ENCODE measurements at regions not wholly inside any gene's neighbourhood (a gene's known extent, or its start where the extent isn't known, plus 50 kb on each side); places are given as distances from the start of the nearest gene placed in this dataset.

DNA sequence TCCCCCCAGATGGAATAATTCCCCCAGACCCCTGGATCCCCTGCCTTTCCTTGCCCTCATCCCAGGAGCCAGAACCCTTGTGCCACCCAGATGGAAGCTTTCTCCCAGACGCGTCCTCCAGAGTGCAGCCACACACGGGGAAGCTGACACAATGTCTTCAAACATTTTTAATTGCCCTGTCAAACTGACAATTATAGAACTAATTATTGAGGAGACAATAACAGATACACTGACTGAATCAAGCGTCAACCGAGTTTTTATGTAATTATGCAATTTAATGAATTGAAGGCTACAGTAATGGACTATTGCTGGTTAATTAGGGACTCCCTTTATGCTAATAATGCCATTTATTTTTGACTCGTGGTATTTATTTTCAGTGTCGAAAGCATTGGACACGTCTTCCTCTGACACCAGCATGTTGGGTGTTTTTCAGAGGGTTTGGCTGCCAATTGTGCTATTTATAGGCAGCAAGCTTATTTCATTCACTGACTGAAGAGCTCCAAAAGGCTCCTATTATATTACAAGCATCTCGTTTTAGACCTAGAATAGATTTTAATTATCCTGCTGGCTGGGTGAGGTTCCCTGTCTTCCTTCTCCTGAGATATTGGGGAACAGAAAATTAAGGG, 298.2 kb upstream of the C16orf82 start:
- Histone ChIP-seq H3K4me3 (ENCODE audit: low read depth, low read length) (no peak overlapping the region), H3K27me3 (ENCODE audit: control insufficient read depth, insufficient read depth, low read length) (no peaks in the 10 kb centered on the region; the same call in 1 of the 2 replicates), H3K36me3 (ENCODE audit: control insufficient read depth, insufficient read depth, low read length) (no peaks in the 10 kb centered on the region), H3K4me1 (ENCODE audit: control insufficient read depth, insufficient read depth, low read length) (no peaks in the 10 kb centered on the region), H3K9me3 (ENCODE audit: control insufficient read depth, insufficient read depth, low read length) (no peaks in the 10 kb centered on the region), H3K27ac (ENCODE audit: low read depth, low read length) (no peak overlapping the region), H3K9ac (ENCODE audit: low read depth, low read length) (no peak overlapping the region)

DNA sequence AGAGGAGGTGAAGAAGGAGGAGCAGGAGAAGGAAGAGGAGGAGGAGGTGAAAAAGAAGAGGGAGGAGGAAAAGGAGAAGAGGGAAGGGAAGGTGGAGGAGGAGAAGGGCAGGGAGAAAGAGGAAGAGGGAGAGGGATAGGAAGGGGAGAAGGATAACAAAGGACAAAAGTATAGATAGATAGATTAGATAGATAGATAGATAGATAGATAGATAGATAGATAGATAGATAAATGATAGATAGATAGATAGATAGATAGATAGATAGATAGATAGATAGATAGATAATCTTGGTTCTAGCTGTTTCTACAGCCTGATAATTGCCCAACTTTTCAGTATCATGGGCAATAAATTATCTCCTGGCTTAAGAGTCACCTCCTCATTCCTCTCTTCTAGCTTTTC, 296.2 kb upstream of the C16orf82 start:
- no peaks in the 10 kb centered on the region for H3K4me1 ChIP-seq (ENCODE audit: control insufficient read depth, insufficient read depth, low read length)
- no peak overlapping the region for H3K4me3 ChIP-seq (ENCODE audit: low read depth, low read length)
- no peak overlapping the region for H3K27ac ChIP-seq (ENCODE audit: low read depth, low read length)
- no peaks in the 10 kb centered on the region for H3K36me3 ChIP-seq (ENCODE audit: control insufficient read depth, insufficient read depth, low read length)
- no peaks in the 10 kb centered on the region for H3K9me3 ChIP-seq (ENCODE audit: control insufficient read depth, insufficient read depth, low read length)
- no peak overlapping the region for H3K9ac ChIP-seq (ENCODE audit: low read depth, low read length)
- H3K27me3 ChIP-seq (ENCODE audit: control insufficient read depth, insufficient read depth, low read length), result no peaks in the 10 kb centered on the region; the same call in 1 of the 2 replicates

DNA sequence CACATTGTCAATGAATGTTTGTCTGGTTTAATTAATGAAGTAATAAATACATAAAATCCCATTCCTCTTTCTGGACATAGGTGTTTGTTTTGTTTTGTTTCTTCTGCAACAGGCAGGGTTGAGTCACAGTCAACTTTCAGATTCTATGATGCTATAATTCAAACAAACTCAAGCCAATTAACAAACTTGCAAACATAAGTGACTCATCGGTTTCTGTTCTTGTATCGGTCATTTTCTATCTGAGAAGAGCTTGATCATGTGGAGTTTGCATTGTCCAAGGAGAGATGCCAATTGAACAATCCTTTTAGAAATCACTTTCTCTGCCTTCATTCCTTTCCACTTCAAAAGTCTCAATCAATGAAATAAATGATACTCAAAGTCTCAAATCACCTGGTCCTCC, 294.2 kb upstream of the C16orf82 start:
- Histone ChIP-seq H3K27me3 (ENCODE audit: control insufficient read depth, insufficient read depth, low read length) (no peaks in the 10 kb centered on the region; the same call in 1 of the 2 replicates), H3K27ac (ENCODE audit: low read depth, low read length) (no peak overlapping the region), H3K4me1 (ENCODE audit: control insufficient read depth, insufficient read depth, low read length) (no peaks in the 10 kb centered on the region), H3K9me3 (ENCODE audit: control insufficient read depth, insufficient read depth, low read length) (no peaks in the 10 kb centered on the region), H3K4me3 (ENCODE audit: low read depth, low read length) (no peak overlapping the region), H3K9ac (ENCODE audit: low read depth, low read length) (no peak overlapping the region), H3K36me3 (ENCODE audit: control insufficient read depth, insufficient read depth, low read length) (no peaks in the 10 kb centered on the region)

DNA sequence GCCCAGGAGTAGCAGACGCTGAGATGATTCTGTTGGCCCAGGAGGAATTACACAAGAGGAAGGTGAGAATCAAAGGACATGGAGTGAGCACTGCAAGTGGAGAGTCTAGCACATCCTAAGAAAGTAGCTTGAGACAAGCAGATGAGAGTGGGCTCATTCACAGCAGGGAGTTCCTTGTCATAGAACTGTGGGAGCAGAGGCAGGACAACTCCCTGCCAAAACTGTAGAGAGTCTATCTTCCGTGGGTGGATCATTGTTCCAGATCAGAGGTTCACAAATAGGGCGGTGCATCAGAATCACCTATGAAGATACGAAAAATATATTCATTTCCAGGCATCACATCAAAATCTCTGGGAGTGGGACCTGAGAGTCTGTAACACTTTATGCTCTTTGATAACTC, 288.9 kb upstream of the C16orf82 start:
- Histone ChIP-seq H3K27me3 (ENCODE audit: control insufficient read depth, insufficient read depth, low read length) (no peaks in the 10 kb centered on the region; the same call in 1 of the 2 replicates), H3K36me3 (ENCODE audit: control insufficient read depth, insufficient read depth, low read length) (no peaks in the 10 kb centered on the region), H3K4me3 (ENCODE audit: low read depth, low read length) (no peak overlapping the region), H3K4me1 (ENCODE audit: control insufficient read depth, insufficient read depth, low read length) (no peaks in the 10 kb centered on the region), H3K27ac (ENCODE audit: low read depth, low read length) (no peak overlapping the region), H3K9ac (ENCODE audit: low read depth, low read length) (no peak overlapping the region), H3K9me3 (ENCODE audit: control insufficient read depth, insufficient read depth, low read length) (no peaks in the 10 kb centered on the region)

DNA sequence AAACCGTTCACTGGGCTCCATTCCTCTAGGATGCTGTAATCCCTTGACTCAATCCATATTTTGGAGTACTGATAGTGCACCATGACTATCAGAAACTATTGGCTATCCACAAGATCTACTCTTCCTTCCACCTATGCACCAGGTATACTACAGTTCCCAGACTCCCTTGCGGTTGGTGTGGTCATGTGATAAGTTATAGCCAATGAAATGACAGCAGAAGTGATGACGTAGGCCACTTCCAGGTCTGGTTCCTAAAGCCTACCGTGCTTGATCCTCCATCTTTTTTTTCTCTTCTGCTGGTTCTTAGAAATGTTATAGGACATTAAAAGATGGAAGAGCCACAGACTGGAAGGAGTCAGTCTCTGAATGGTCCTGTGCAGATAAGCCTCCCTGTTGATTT, 278.8 kb upstream of the C16orf82 start:
- no peaks in the 10 kb centered on the region for H3K4me1 ChIP-seq (ENCODE audit: control insufficient read depth, insufficient read depth, low read length)
- H3K27ac ChIP-seq (ENCODE audit: low read depth, low read length), result no peak overlapping the region
- no peak overlapping the region for H3K4me3 ChIP-seq (ENCODE audit: low read depth, low read length)
- no peaks in the 10 kb centered on the region for H3K36me3 ChIP-seq (ENCODE audit: control insufficient read depth, insufficient read depth, low read length)
- H3K9ac ChIP-seq (ENCODE audit: low read depth, low read length), result no peak overlapping the region
- no peaks in the 10 kb centered on the region for H3K27me3 ChIP-seq (ENCODE audit: control insufficient read depth, insufficient read depth, low read length)
- H3K9me3 ChIP-seq (ENCODE audit: control insufficient read depth, insufficient read depth, low read length), result 0 out of 2 replicates have a peak, but pooled peaks cover 4% of the 10 kb centered on the region

DNA sequence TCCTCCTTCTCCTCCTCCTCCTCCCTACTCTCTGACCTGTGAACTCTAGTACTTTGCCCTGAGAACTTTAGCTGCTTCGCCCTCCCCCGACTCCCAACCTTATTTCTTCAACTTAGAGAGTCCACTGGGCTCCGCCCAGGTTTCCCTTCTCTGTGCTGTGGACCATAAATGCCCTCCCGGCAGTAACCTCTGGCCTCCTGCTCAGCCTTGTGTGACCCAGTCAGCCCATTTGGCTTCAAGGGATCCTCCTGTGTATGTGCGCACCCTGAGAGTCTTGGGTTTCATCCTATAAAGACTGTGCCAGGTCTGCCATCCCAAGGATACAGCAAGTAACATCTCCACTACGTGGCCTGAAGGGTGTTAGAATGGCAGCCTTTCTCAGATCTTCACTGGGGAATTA, 275.6 kb upstream of the C16orf82 start:
- Histone ChIP-seq H3K27me3 (ENCODE audit: control insufficient read depth, insufficient read depth, low read length) (no peaks in the 10 kb centered on the region), H3K4me3 (ENCODE audit: low read depth, low read length) (no peak overlapping the region), H3K9me3 (ENCODE audit: control insufficient read depth, insufficient read depth, low read length) (0 out of 2 replicates have a peak, but pooled peaks cover 4% of the 10 kb centered on the region), H3K4me1 (ENCODE audit: control insufficient read depth, insufficient read depth, low read length) (no peaks in the 10 kb centered on the region), H3K36me3 (ENCODE audit: control insufficient read depth, insufficient read depth, low read length) (no peaks in the 10 kb centered on the region), H3K27ac (ENCODE audit: low read depth, low read length) (no peak overlapping the region), H3K9ac (ENCODE audit: low read depth, low read length) (no peak overlapping the region)

DNA sequence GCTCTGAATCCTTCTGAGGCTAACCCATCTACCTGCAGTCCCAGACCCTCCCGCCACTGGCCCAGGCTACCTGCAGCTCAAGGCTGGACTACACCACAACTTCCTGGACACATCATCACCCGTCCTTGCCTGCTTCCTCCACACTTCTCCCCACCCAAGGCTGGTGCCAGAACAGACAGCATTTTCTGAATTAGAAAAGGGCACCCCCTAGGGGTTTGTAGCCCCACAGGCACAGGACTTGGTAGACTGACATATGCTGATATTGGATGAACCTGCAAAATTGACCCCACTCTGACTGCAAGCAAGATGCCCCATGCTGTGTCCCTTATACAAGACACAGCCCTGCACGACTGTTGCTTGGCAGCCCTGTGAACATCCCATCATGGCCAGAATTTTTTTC, 271.5 kb upstream of the C16orf82 start:
- Histone ChIP-seq H3K4me1 (ENCODE audit: control insufficient read depth, insufficient read depth, low read length) (no peaks in the 10 kb centered on the region), H3K9me3 (ENCODE audit: control insufficient read depth, insufficient read depth, low read length) (no peaks in the 10 kb centered on the region), H3K9ac (ENCODE audit: low read depth, low read length) (no peak overlapping the region), H3K27ac (ENCODE audit: low read depth, low read length) (no peak overlapping the region), H3K36me3 (ENCODE audit: control insufficient read depth, insufficient read depth, low read length) (no peaks in the 10 kb centered on the region), H3K4me3 (ENCODE audit: low read depth, low read length) (no peak overlapping the region), H3K27me3 (ENCODE audit: control insufficient read depth, insufficient read depth, low read length) (no peaks in the 10 kb centered on the region)

DNA sequence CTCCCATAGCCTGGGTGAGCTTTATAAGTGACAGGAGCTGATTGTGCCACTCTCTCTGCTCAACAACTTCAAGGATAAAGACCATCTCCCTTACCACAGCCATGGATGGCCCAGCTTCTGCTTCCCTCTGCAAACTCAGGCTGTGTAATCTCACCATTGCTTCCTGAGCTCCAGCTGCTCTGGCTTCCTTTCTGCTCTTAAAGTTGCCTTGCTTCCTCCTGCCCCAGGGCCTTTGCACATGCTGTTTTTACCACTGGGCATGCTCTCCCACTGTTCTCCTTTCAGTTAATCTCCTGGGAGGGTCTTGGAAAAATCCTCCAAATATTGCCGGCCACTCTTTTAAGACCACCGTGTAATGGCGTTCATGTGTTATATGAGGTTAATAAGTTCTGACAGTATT, 265.1 kb upstream of the C16orf82 start:
- H3K9ac ChIP-seq (ENCODE audit: low read depth, low read length), result no peak overlapping the region
- H3K9me3 ChIP-seq (ENCODE audit: control insufficient read depth, insufficient read depth, low read length), result no peaks in the 10 kb centered on the region
- H3K4me3 ChIP-seq (ENCODE audit: low read depth, low read length), result no peak overlapping the region
- H3K27me3 ChIP-seq (ENCODE audit: control insufficient read depth, insufficient read depth, low read length), result no peaks in the 10 kb centered on the region
- no peaks in the 10 kb centered on the region for H3K36me3 ChIP-seq (ENCODE audit: control insufficient read depth, insufficient read depth, low read length)
- no peaks in the 10 kb centered on the region for H3K4me1 ChIP-seq (ENCODE audit: control insufficient read depth, insufficient read depth, low read length)
- H3K27ac ChIP-seq (ENCODE audit: low read depth, low read length), result no peak overlapping the region

DNA sequence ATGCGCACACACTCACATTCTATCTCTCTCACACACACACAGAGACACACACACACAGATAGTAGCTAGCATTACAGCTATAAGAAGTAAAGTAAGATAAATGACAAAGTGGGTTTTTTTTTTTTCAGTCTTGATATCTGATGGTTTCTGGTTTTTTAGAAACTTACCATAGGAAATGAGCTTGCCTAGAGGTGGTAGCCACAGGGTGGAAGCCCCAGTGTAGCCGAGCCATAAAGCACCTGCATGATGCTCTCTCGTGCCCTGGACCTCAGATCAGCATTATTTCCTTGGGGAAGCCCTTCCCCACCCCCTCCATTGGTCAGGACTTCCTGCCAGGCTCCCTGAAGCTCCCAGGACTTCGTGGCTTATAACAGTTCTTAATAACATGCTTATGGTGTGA, 264.3 kb upstream of the C16orf82 start:
- Histone ChIP-seq H3K4me1 (ENCODE audit: control insufficient read depth, insufficient read depth, low read length) (no peaks in the 10 kb centered on the region), H3K9ac (ENCODE audit: low read depth, low read length) (no peak overlapping the region), H3K27me3 (ENCODE audit: control insufficient read depth, insufficient read depth, low read length) (no peaks in the 10 kb centered on the region), H3K36me3 (ENCODE audit: control insufficient read depth, insufficient read depth, low read length) (no peaks in the 10 kb centered on the region), H3K27ac (ENCODE audit: low read depth, low read length) (no peak overlapping the region), H3K4me3 (ENCODE audit: low read depth, low read length) (no peak overlapping the region), H3K9me3 (ENCODE audit: control insufficient read depth, insufficient read depth, low read length) (no peaks in the 10 kb centered on the region)

DNA sequence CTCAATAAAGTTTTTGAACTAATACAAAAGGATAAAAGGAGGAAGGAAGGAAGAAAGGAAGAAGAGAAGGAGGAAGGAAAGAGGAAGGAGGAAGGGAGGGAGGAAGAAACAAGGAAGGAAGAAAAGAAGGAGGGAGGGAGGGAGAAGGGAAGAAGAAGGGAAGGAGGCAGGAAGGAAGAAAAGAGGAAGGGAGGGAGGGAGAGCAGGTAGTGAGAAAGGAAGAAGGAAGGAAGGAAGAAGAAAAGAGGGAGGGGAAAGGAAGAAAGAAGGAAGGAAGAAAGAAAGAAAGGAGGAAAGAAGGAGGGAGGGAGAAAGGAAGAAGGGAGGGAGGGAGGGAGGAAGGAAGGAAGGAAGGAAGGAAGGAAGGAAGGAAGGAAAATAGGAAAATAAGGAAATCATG, 263.8 kb upstream of the C16orf82 start:
- Histone ChIP-seq H3K4me3 (ENCODE audit: low read depth, low read length) (no peak overlapping the region), H3K9me3 (ENCODE audit: control insufficient read depth, insufficient read depth, low read length) (no peaks in the 10 kb centered on the region), H3K9ac (ENCODE audit: low read depth, low read length) (no peak overlapping the region), H3K4me1 (ENCODE audit: control insufficient read depth, insufficient read depth, low read length) (no peaks in the 10 kb centered on the region), H3K27ac (ENCODE audit: low read depth, low read length) (no peak overlapping the region), H3K27me3 (ENCODE audit: control insufficient read depth, insufficient read depth, low read length) (no peaks in the 10 kb centered on the region), H3K36me3 (ENCODE audit: control insufficient read depth, insufficient read depth, low read length) (no peaks in the 10 kb centered on the region)

DNA sequence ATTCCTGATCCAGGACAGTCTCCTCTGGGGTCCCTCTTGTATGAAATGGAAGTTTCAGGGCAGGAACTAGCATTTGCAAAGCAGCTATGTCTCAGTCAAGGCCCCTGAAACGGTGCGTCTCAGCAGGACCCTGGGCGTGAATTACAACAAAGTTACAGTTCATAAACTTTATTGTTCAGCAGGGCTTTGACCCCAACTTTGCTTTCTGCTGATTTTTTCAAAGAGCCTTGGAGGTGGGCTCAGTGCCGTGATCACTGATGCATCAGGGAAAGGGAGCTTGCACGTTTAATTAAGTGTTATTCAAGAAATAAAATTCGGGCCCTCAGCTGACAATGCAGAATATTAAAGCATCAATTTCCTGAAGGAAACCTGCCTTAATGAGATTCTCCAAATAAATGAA, 260.1 kb upstream of the C16orf82 start:
- H3K4me3 ChIP-seq (ENCODE audit: low read depth, low read length), result no peak overlapping the region
- H3K36me3 ChIP-seq (ENCODE audit: control insufficient read depth, insufficient read depth, low read length), result no peaks in the 10 kb centered on the region
- H3K27me3 ChIP-seq (ENCODE audit: control insufficient read depth, insufficient read depth, low read length), result no peaks in the 10 kb centered on the region
- no peak overlapping the region for H3K27ac ChIP-seq (ENCODE audit: low read depth, low read length)
- peaks cover 4% of the 10 kb centered on the region for H3K9me3 ChIP-seq (ENCODE audit: control insufficient read depth, insufficient read depth, low read length)
- no peaks in the 10 kb centered on the region for H3K4me1 ChIP-seq (ENCODE audit: control insufficient read depth, insufficient read depth, low read length)
- H3K9ac ChIP-seq (ENCODE audit: low read depth, low read length), result no peak overlapping the region

Measured in HUES48 (cell line).